Fibroblast of lung (primary cell): ENCODE measurements at regions not wholly inside any gene's neighbourhood (a gene's known extent, or its start where the extent isn't known, plus 50 kb on each side); places are given as distances from the start of the nearest gene placed in this dataset.

Experiments used
- DNase-seq, 2 donors: peaks; one replicate each; pipeline versions ENCODE4 v3.0.0 to v3.0.0-alpha.2; 2010; ENCODE audit warnings: low read depth in 2 of 2
- H2AFZ ChIP-seq: 2 replicates; pipeline ENCODE4 v1.5.1; 2012; ENCODE audit warnings: low read length, control low read depth, inconsistent platforms
- H3K27ac ChIP-seq: 2 replicates; pipeline ENCODE4 v1.5.1; 2011; ENCODE audit warnings: low read length, control low read depth; ENCODE audit not compliant: insufficient read depth
- H3K27me3 ChIP-seq: 2 replicates; pipeline ENCODE4 v1.5.1; 2011; ENCODE audit warnings: mild to moderate bottlenecking, low read length; ENCODE audit not compliant: control insufficient read depth, insufficient read depth
- H3K36me3 ChIP-seq: 2 replicates; pipeline ENCODE4 v1.5.1; 2011; ENCODE audit warnings: low read length; ENCODE audit not compliant: control insufficient read depth, insufficient read depth
- H3K4me1 ChIP-seq: 2 replicates; pipeline ENCODE4 v1.5.1; 2011; ENCODE audit warnings: low read length; ENCODE audit not compliant: control insufficient read depth, insufficient read depth; ENCODE audit errors: extremely low read depth
- H3K4me2 ChIP-seq: 2 replicates; pipeline ENCODE4 v1.5.1; 2011; ENCODE audit warnings: low read length, control low read depth; ENCODE audit not compliant: insufficient read depth; ENCODE audit errors: extremely low read depth
- H3K4me3 ChIP-seq, 4 experiments: fragments of 200-600 bp in 1 of 4; sonication (generic) in 1 of 4; replicated peaks in 1 of 4; 2 replicates each; pipeline ENCODE4 v1.5.1; 2011 to 2016; ENCODE audit warnings: low read length in 4 of 4, low read depth in 3 of 4, mild to moderate bottlenecking in 3 of 4, control low read depth in 2 of 4, inconsistent platforms in 1 of 4, mixed read lengths in 1 of 4; ENCODE audit not compliant: insufficient read depth in 1 of 4; ENCODE audit errors: control extremely low read depth in 1 of 4
- H3K79me2 ChIP-seq: 2 replicates; pipeline ENCODE4 v1.5.1; 2012; ENCODE audit warnings: mild to moderate bottlenecking, low read length, inconsistent platforms; ENCODE audit not compliant: control insufficient read depth, insufficient read depth
- H3K9ac ChIP-seq: 2 replicates; pipeline ENCODE4 v1.5.1; 2011; ENCODE audit warnings: mild to moderate bottlenecking, low read length, control low read depth; ENCODE audit not compliant: insufficient read depth
- H3K9me3 ChIP-seq: 2 replicates; pipeline ENCODE4 v1.5.1; 2012; ENCODE audit warnings: low read depth, low read length; ENCODE audit not compliant: control insufficient read depth, insufficient read depth
- H4K20me1 ChIP-seq: 2 replicates; pipeline ENCODE4 v1.5.1; 2011; ENCODE audit warnings: low read length; ENCODE audit not compliant: control insufficient read depth, insufficient read depth; ENCODE audit errors: extremely low read depth
- EZH2 ChIP-seq: IDR thresholded peaks from 2 replicates; pipeline ENCODE4 v1.5.1; 2012; ENCODE audit warnings: low read length, control low read depth, mild to moderate bottlenecking; ENCODE audit errors: missing control alignments
- TF ChIP-seq, protein P1 (sequence below), 2 donors: IDR thresholded peaks in 1 of 2; conservative IDR thresholded peaks in 1 of 2; 1 replicate in 1 of 2; 2 replicates in 1 of 2; pipeline ENCODE4 v1.5.1; 2011 to 2012; ENCODE audit warnings: low read length in 2 of 2, control low read depth in 1 of 2, inconsistent platforms in 1 of 2, low read depth in 1 of 2, mild to moderate bottlenecking in 1 of 2

DNA sequence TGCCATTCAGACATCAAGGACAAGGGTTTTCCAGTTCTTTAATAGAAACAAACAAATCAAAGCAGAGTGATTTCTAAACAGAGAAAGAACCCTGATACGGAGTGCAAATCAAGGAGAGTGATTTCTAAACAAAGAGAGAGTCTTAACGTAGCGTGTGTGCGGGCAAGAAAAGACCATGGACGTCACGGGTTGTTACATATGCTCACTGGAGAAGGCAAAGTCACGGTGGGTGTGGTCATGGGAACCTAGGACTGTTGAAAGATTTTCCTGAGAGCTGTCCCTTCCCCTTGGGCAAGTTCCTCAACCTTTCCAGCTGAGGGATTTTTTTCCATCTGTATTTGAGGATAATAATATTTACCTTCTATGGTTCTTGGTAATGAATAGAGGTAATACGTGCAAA is 95.0 kb upstream of the SLC34A2 start:
- H3K4me1 ChIP-seq: no peaks in the 10 kb centered on the region
- H3K27me3 ChIP-seq: no peaks in the 10 kb centered on the region
- H2AFZ ChIP-seq: no peak overlapping the region
- no peak overlapping the region for H3K9ac ChIP-seq
- DNase-seq: no peak
- no peaks in the 10 kb centered on the region for H3K36me3 ChIP-seq
- H3K4me2 ChIP-seq: no peak overlapping the region
- H3K9me3 ChIP-seq: no peaks in the 10 kb centered on the region
- no peaks in the 10 kb centered on the region for H4K20me1 ChIP-seq
- H3K27ac ChIP-seq: no peak overlapping the region
- TF ChIP-seq EZH2: no peak
- TF ChIP-seq, protein P1, sequence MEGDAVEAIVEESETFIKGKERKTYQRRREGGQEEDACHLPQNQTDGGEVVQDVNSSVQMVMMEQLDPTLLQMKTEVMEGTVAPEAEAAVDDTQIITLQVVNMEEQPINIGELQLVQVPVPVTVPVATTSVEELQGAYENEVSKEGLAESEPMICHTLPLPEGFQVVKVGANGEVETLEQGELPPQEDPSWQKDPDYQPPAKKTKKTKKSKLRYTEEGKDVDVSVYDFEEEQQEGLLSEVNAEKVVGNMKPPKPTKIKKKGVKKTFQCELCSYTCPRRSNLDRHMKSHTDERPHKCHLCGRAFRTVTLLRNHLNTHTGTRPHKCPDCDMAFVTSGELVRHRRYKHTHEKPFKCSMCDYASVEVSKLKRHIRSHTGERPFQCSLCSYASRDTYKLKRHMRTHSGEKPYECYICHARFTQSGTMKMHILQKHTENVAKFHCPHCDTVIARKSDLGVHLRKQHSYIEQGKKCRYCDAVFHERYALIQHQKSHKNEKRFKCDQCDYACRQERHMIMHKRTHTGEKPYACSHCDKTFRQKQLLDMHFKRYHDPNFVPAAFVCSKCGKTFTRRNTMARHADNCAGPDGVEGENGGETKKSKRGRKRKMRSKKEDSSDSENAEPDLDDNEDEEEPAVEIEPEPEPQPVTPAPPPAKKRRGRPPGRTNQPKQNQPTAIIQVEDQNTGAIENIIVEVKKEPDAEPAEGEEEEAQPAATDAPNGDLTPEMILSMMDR (conservative IDR thresholded peaks at IDR 0.05 in 1 of 2, IDR thresholded peaks at IDR 0.05 in 1 of 2; ENCODE audit: low read depth in 1 of 2, low read length in 2 of 2): no peak
- H3K79me2 ChIP-seq: no peaks in the 10 kb centered on the region
- no peak overlapping the region for H3K4me3 ChIP-seq

GRCh38 chr4:25563071-25563564 is 92.5 kb upstream of the SLC34A2 start:
- Histone ChIP-seq H3K9ac (no peak overlapping the region), H4K20me1 (no peaks in the 10 kb centered on the region), H2AFZ (no peak overlapping the region), H3K9me3 (no peaks in the 10 kb centered on the region), H3K4me3 (no peak overlapping the region), H3K4me2 (no peak overlapping the region), H3K27ac (no peak overlapping the region), H3K36me3 (no peaks in the 10 kb centered on the region), H3K79me2 (no peaks in the 10 kb centered on the region), H3K27me3 (no peaks in the 10 kb centered on the region), H3K4me1 (no peaks in the 10 kb centered on the region)
- TF ChIP-seq, protein P1 (conservative IDR thresholded peaks at IDR 0.05 in 1 of 2, IDR thresholded peaks at IDR 0.05 in 1 of 2; ENCODE audit: low read depth in 1 of 2, low read length in 2 of 2): no peak
- TF ChIP-seq EZH2: no peak
- no peak for DNase-seq

DNA sequence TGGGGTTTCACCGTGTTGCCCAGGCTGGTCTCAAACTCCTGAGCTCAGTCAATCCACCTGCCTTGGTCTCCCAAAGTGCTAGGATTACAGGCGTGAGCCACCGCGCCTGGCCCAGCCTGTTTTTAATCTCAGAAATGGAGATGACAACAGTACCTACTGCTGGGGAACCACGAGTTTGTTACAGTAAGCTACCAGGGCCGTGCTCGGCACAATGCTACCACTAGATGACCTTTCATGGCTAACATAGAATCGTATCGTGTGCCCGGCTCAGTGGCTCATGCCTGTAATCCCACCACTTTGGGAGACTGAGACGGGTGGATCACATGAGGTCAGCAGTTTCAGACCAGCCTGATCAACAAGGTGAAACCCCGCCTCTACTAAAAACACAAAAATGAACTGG is 90.8 kb upstream of the SLC34A2 start:
- TF ChIP-seq, protein P1 (conservative IDR thresholded peaks at IDR 0.05 in 1 of 2, IDR thresholded peaks at IDR 0.05 in 1 of 2; ENCODE audit: low read depth in 1 of 2, low read length in 2 of 2): no peak
- TF ChIP-seq EZH2: no peak
- Histone ChIP-seq H4K20me1 (no peaks in the 10 kb centered on the region), H3K4me3 (no peak overlapping the region), H3K4me1 (no peaks in the 10 kb centered on the region), H3K27ac (no peak overlapping the region), H3K9me3 (no peaks in the 10 kb centered on the region), H2AFZ (no peak overlapping the region), H3K4me2 (no peak overlapping the region), H3K36me3 (no peaks in the 10 kb centered on the region), H3K79me2 (no peaks in the 10 kb centered on the region), H3K9ac (no peak overlapping the region), H3K27me3 (no peaks in the 10 kb centered on the region)
- DNase-seq: no peak
